ENCODE measurements at regions not wholly inside any gene's neighbourhood (a gene's known extent, or its start where the extent isn't known, plus 50 kb on each side); places are given as distances from the start of the nearest gene placed in this dataset.

GRCh38 chr6:144745439-144745838 is 460.3 kb downstream of the UTRN start:
- no peak for TF ChIP-seq CTCF (IDR thresholded peaks at IDR 0.05)
- no peak for TF ChIP-seq POLR2A (IDR thresholded peaks at IDR 0.05)
